Progenitor cell of endocrine pancreas (in vitro differentiated cells): ENCODE measurements at regions not wholly inside any gene's neighbourhood (a gene's known extent, or its start where the extent isn't known, plus 50 kb on each side); places are given as distances from the start of the nearest gene placed in this dataset.

Experiments
- DNase-seq: peaks from one replicate; pipeline ENCODE4 v3.0.0; 2021; ENCODE audit warnings: low spot score; ENCODE audit not compliant: unreplicated experiment
- H3K27ac Mint-ChIP-seq: 2 replicates; pipeline ENCODE4 v1.8.0; 2021; ENCODE audit warnings: mild to moderate bottlenecking, moderate library complexity, mixed read lengths
- H3K27me3 Mint-ChIP-seq: 2 replicates; pipeline ENCODE4 v1.8.0; 2021; ENCODE audit warnings: mixed read lengths
- H3K36me3 Mint-ChIP-seq: 2 replicates; pipeline ENCODE4 v1.8.0; 2022; ENCODE audit warnings: mixed read lengths; ENCODE audit not compliant: insufficient read depth
- H3K4me1 Mint-ChIP-seq: 2 replicates; pipeline ENCODE4 v1.8.0; 2021; ENCODE audit warnings: low read depth, mixed read lengths
- H3K4me3 Mint-ChIP-seq: 2 replicates; pipeline ENCODE4 v1.8.0; 2021; ENCODE audit warnings: low read depth, mild to moderate bottlenecking, moderate library complexity, mixed read lengths
- H3K9me3 Mint-ChIP-seq: 2 replicates; pipeline ENCODE4 v1.8.0; 2021; ENCODE audit warnings: low read depth, mixed read lengths
- CTCF ChIP-seq: fragments of 200-600 bp; sonication (generic); IDR thresholded peaks from one replicate; pipeline ENCODE4 v1.5.0; 2021; ENCODE audit warnings: antibody characterized with exemption, mild to moderate bottlenecking; ENCODE audit not compliant: unreplicated experiment

GRCh38 chr10:4643471-4643870, 182.5 kb upstream of the AKR1E2 start:
- H3K27ac Mint-ChIP-seq = no peak overlapping the region
- no peaks in the 10 kb centered on the region for H3K36me3 Mint-ChIP-seq
- no peaks in the 10 kb centered on the region for H3K9me3 Mint-ChIP-seq
- DNase-seq = no peak
- peaks cover 2% of the 10 kb centered on the region for H3K27me3 Mint-ChIP-seq
- no peak overlapping the region for H3K4me3 Mint-ChIP-seq
- no peaks in the 10 kb centered on the region for H3K4me1 Mint-ChIP-seq
- no peak for TF ChIP-seq CTCF

GRCh38 chr10:4639960-4640359, 186.0 kb upstream of the AKR1E2 start:
- Mint-ChIP-seq H3K4me3 (no peak overlapping the region), H3K36me3 (no peaks in the 10 kb centered on the region), H3K9me3 (no peaks in the 10 kb centered on the region), H3K27ac (no peak overlapping the region), H3K4me1 (no peaks in the 10 kb centered on the region), H3K27me3 (no peaks in the 10 kb centered on the region)
- DNase-seq = no peak
- TF ChIP-seq CTCF = no peak

DNA sequence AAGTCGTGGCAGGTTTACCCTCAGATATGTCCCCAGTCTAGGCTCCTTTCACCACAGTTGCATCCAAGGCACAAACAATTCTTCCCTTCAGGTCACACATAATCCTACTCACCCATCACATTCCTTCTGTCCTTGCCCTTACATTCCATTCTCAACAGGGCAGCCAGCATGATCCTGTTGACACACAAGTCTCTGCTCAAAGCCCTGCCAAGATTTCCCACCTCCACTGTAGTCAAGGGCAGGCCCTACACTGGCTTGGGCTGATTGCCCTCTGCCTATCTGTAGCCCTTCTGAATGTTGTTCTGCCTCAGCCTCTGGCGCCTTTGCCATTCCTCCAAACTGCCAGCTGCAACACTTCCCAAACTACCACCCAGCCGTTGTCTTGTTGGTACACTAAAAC, 187.9 kb upstream of the AKR1E2 start:
- Mint-ChIP-seq H3K4me1 (no peaks in the 10 kb centered on the region), H3K27ac (no peak overlapping the region), H3K27me3 (no peaks in the 10 kb centered on the region), H3K36me3 (no peaks in the 10 kb centered on the region), H3K4me3 (no peak overlapping the region), H3K9me3 (no peaks in the 10 kb centered on the region)
- no peak for DNase-seq
- TF ChIP-seq CTCF = no peak

GRCh38 chr10:4637657-4638056, 188.3 kb upstream of the AKR1E2 start:
- Mint-ChIP-seq H3K4me1 (no peaks in the 10 kb centered on the region), H3K4me3 (no peak overlapping the region), H3K9me3 (no peaks in the 10 kb centered on the region), H3K36me3 (no peaks in the 10 kb centered on the region), H3K27me3 (no peaks in the 10 kb centered on the region), H3K27ac (no peak overlapping the region)
- TF ChIP-seq CTCF = no peak
- DNase-seq = no peak

GRCh38 chr10:4635883-4636282, 190.1 kb upstream of the AKR1E2 start:
- H3K9me3 Mint-ChIP-seq = no peaks in the 10 kb centered on the region
- no peak overlapping the region for H3K27ac Mint-ChIP-seq
- H3K4me1 Mint-ChIP-seq = no peaks in the 10 kb centered on the region
- H3K27me3 Mint-ChIP-seq = no peaks in the 10 kb centered on the region
- no peak overlapping the region for H3K4me3 Mint-ChIP-seq
- no peak for TF ChIP-seq CTCF
- no peaks in the 10 kb centered on the region for H3K36me3 Mint-ChIP-seq
- no peak for DNase-seq

- H3K9me3 Mint-ChIP-seq = no peaks in the 10 kb centered on the region
- no peaks in the 10 kb centered on the region for H3K4me1 Mint-ChIP-seq
- no peak overlapping the region for H3K4me3 Mint-ChIP-seq
- TF ChIP-seq CTCF = no peak
- DNase-seq = no peak
- no peak overlapping the region for H3K27ac Mint-ChIP-seq
- H3K27me3 Mint-ChIP-seq = no peaks in the 10 kb centered on the region
- H3K36me3 Mint-ChIP-seq = no peaks in the 10 kb centered on the region
Measured at GRCh38 chr10:4635388-4635787, 190.6 kb upstream of the AKR1E2 start.
